SK-N-SH (cell line): ENCODE measurements at regions not wholly inside any gene's neighbourhood (a gene's known extent, or its start where the extent isn't known, plus 50 kb on each side); places are given as distances from the start of the nearest gene placed in this dataset.

Experiments
- CTCF ChIA-PET: fragments of 300-600, 350-600 bp; formaldehyde crosslinking; extraction: SDS; loops from one replicate; lab custom pipeline; 2021; lab: Yijun Ruan, JAX
- POLR2A ChIA-PET: fragments of 350-600 bp; sonication (Branson Sonifier 250); formaldehyde crosslinking; extraction: SDS; loops from one replicate; lab custom pipeline; 2020; ENCODE audit warnings: antibody characterized with exemption, inconsistent platforms; lab: Yijun Ruan, JAX
- DNase-seq: peaks from one replicate; pipeline ENCODE4 v3.0.0; 2012
- H2AFZ ChIP-seq: fragments of 200-600 bp; sonication (generic); 2 replicates; pipeline ENCODE4 v1.8.1; 2016; ENCODE audit warnings: antibody characterized with exemption, mild to moderate bottlenecking, low read depth
- H3F3A ChIP-seq: fragments of 200-600 bp; sonication (generic); replicated peaks from 2 replicates; pipeline ENCODE3; 2016; ENCODE audit warnings: antibody characterized with exemption, mild to moderate bottlenecking; ENCODE audit not compliant: insufficient read depth
- H3K27ac ChIP-seq, 2 experiments: fragments of 200-500 bp in 1 of 2; fragments of 200-600 bp in 1 of 2; sonication (Bioruptor generic) in 1 of 2; sonication (generic), shearing (Covaris generic) in 1 of 2; 2 replicates each; pipeline versions ENCODE4 v1.5.1 to v1.6.1; 2014 to 2016; ENCODE audit warnings: low read depth in 2 of 2, inconsistent platforms in 1 of 2, low read length in 1 of 2, mild to moderate bottlenecking in 1 of 2, mixed read lengths in 1 of 2
- H3K27me3 ChIP-seq: fragments of 200-600 bp; sonication (generic), shearing (Covaris generic); 2 replicates; pipeline ENCODE4 v1.6.1; 2016; ENCODE audit warnings: mixed run types; ENCODE audit not compliant: insufficient read depth
- H3K36me3 ChIP-seq, 2 experiments: fragments of 200-500 bp in 1 of 2; fragments of 200-600 bp in 1 of 2; sonication (Bioruptor generic) in 1 of 2; sonication (generic) in 1 of 2; replicated peaks in 1 of 2; 2 replicates each; pipeline versions ENCODE3 to v1.5.1; 2014 to 2016; ENCODE audit warnings: low read length in 1 of 2, mild to moderate bottlenecking in 1 of 2; ENCODE audit not compliant: insufficient read depth in 2 of 2, control insufficient read depth in 1 of 2
- H3K4me1 ChIP-seq, 2 experiments: fragments of 200-500 bp in 1 of 2; fragments of 200-600 bp in 1 of 2; sonication (Bioruptor generic) in 1 of 2; sonication (generic), shearing (Covaris generic) in 1 of 2; 2 replicates each; pipeline versions ENCODE4 v1.5.1 to v1.6.1; 2014 to 2016; ENCODE audit warnings: low read depth in 1 of 2, low read length in 1 of 2, mixed run types in 1 of 2; ENCODE audit not compliant: insufficient read depth in 2 of 2, control insufficient read depth in 1 of 2
- H3K4me2 ChIP-seq: fragments of 200-600 bp; sonication (generic), shearing (Covaris generic); 2 replicates; pipeline ENCODE4 v1.6.1; 2017; ENCODE audit warnings: mixed run types
- H3K4me3 ChIP-seq, 2 experiments: fragments of 200-500 bp in 1 of 2; fragments of 200-600 bp in 1 of 2; sonication (Bioruptor generic) in 1 of 2; sonication (generic), shearing (Covaris generic) in 1 of 2; 2 replicates each; pipeline versions ENCODE4 v1.5.1 to v1.8.1; 2014 to 2016; ENCODE audit warnings: low read depth in 2 of 2, inconsistent platforms in 1 of 2, low read length in 1 of 2, mild to moderate bottlenecking in 1 of 2, mixed read lengths in 1 of 2, moderate library complexity in 1 of 2
- H3K79me2 ChIP-seq: fragments of 200-600 bp; sonication (generic); 2 replicates; pipeline ENCODE4 v1.8.1; 2017; ENCODE audit warnings: mild to moderate bottlenecking; ENCODE audit not compliant: insufficient read depth
- H3K9ac ChIP-seq: fragments of 200-600 bp; sonication (generic); 2 replicates; pipeline ENCODE4 v1.6.1; 2017; ENCODE audit warnings: mixed run types
- H3K9me2 ChIP-seq: fragments of 200-600 bp; sonication (generic); 2 replicates; pipeline ENCODE4 v1.6.1; 2017; ENCODE audit warnings: mixed run types
- H3K9me3 ChIP-seq: fragments of 200-600 bp; sonication (generic); 2 replicates; pipeline ENCODE4 v1.6.1; 2017; ENCODE audit warnings: mixed run types, mild to moderate bottlenecking, moderate library complexity
- H4K20me1 ChIP-seq: fragments of 200-600 bp; sonication (generic); 2 replicates; pipeline ENCODE4 v1.6.1; 2017; ENCODE audit warnings: mild to moderate bottlenecking, mixed run types; ENCODE audit not compliant: insufficient read depth
- ELF1 ChIP-seq: IDR thresholded peaks from 2 replicates; pipeline ENCODE4 v1.4.0; 2012
- FOXM1 ChIP-seq: IDR thresholded peaks from 2 replicates; pipeline ENCODE4 v1.4.0; 2012; ENCODE audit warnings: low read depth, mild to moderate bottlenecking
- JUND ChIP-seq: IDR thresholded peaks from 2 replicates; pipeline ENCODE4 v1.4.0; 2012
- MEF2A ChIP-seq: IDR thresholded peaks from 2 replicates; pipeline ENCODE4 v1.4.0; 2012; ENCODE audit warnings: low read depth, borderline replicate concordance
- RAD21 ChIP-seq: IDR thresholded peaks from 2 replicates; pipeline ENCODE4 v1.6.1; 2012; ENCODE audit warnings: mild to moderate bottlenecking, low read length
- RCOR1 ChIP-seq: fragments of 150-350 bp; IDR thresholded peaks from 2 replicates; pipeline ENCODE4 v1.6.1; 2017; ENCODE audit warnings: antibody characterized with exemption, low read length
- RFX5 ChIP-seq: IDR thresholded peaks from 2 replicates; pipeline ENCODE4 v1.6.1; 2012; ENCODE audit warnings: mild to moderate bottlenecking, improper control_type of control experiment, low read length
- RXRA ChIP-seq: IDR thresholded peaks from 2 replicates; pipeline ENCODE4 v1.4.0; 2012; ENCODE audit warnings: low read depth, mild to moderate bottlenecking, borderline replicate concordance
- TAF1 ChIP-seq: IDR thresholded peaks from 2 replicates; pipeline ENCODE4 v1.6.1; 2012; ENCODE audit warnings: low read depth, mild to moderate bottlenecking, low read length, moderate library complexity, borderline replicate concordance
- TEAD4 ChIP-seq: IDR thresholded peaks from 2 replicates; pipeline ENCODE4 v1.4.0; 2012; ENCODE audit warnings: mild to moderate bottlenecking, borderline replicate concordance; ENCODE audit not compliant: insufficient read depth
- YY1 ChIP-seq: IDR thresholded peaks from 2 replicates; pipeline ENCODE4 v1.4.0; 2012; ENCODE audit warnings: low read depth, mild to moderate bottlenecking
- WGBS: methylation state at CpG from one replicate; pipeline ENCODE4 v1.1.6; 2017; ENCODE audit warnings: low lambda C conversion rate; 5-methylcytosine and 5-hydroxymethylcytosine counted together
- TF ChIP-seq, protein P1 (sequence below): IDR thresholded peaks from 2 replicates; pipeline ENCODE4 v1.6.1; 2012; ENCODE audit warnings: mild to moderate bottlenecking, low read depth, low read length, moderate library complexity
- TF ChIP-seq, protein P2 (sequence below): IDR thresholded peaks from 2 replicates; pipeline ENCODE4 v1.4.0; 2012; ENCODE audit warnings: low read depth
- TF ChIP-seq, protein P3 (sequence below): fragments of 150-350 bp; IDR thresholded peaks from 2 replicates; pipeline ENCODE4 v1.6.1; 2017; ENCODE audit warnings: antibody characterized with exemption, low read length, low read depth, borderline replicate concordance
- TF ChIP-seq, protein P4 (sequence below): fragments of 200-600 bp; sonication (generic); IDR thresholded peaks from 2 replicates; pipeline ENCODE4 v1.6.1; 2017; ENCODE audit warnings: antibody characterized with exemption, mild to moderate bottlenecking, moderate library complexity
- TF ChIP-seq, protein P5 (sequence below): IDR thresholded peaks from 2 replicates; pipeline ENCODE4 v1.4.0; 2012; ENCODE audit warnings: low read depth, borderline replicate concordance
- TF ChIP-seq, protein P6 (sequence below): fragments of 150-350 bp; IDR thresholded peaks from 2 replicates; pipeline ENCODE4 v1.6.1; 2016; ENCODE audit warnings: mild to moderate bottlenecking, low read depth, low read length

DNA sequence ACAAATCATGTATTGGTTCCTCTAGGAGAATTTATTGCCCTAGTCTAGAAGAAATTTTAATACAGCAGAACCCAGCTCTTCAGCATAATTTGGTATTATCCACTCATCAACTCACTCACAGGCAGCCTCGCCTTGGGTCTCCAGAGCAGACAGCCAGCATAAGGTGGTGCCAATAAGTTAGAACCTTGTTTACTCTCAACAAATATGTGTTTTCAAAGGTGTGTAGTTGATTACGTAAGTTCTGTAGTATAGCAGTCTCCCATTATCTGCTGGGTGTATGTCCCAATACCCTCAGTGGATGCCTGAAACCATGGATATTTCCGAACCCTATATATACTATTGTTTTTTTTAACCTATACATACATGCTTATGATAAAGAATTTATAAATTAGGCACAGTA, 522.5 kb upstream of the LRRN3 start (continued):
- TF ChIP-seq TAF1 (no peak), JUND (no peak), RCOR1 (no peak), RAD21 (no peak), FOXM1 (no peak)

DNA sequence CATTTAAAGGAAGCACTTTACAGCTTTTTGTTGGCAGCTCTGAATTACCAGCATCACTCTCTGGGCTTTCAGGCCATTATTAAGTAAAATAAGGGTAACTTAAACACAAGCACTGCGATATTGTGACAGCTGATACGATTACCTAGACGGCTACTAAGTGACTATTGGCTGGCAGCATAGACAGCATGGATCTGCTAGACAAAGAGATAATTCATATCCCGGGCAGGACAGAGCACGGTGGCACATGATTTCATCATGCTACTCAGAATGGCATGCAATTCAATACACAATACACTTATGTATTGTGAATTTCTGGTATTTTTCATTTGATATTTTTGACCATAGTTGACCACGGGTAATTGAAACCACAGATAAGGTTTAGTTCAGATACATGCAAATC, 522.0 kb upstream of the LRRN3 start:
- no peak overlapping the region for H3K27ac ChIP-seq
- no peak overlapping the region for H3K9ac ChIP-seq
- peaks cover 0 to 4% of the 10 kb centered on the region in 2 experiments; a peak in 2 of 4 replicates for H3K4me1 ChIP-seq
- no peak overlapping the region for H3K4me2 ChIP-seq
- CTCF ChIA-PET, result no interaction called here
- DNase-seq, result no peak
- no peaks in the 10 kb centered on the region for H4K20me1 ChIP-seq
- H3K9me3 ChIP-seq, result no peaks in the 10 kb centered on the region
- no peaks in the 10 kb centered on the region for H3K36me3 ChIP-seq
- 70% methylated on average over 6 of the region's 6 CpGs for WGBS
- no peaks in the 10 kb centered on the region for H3K9me2 ChIP-seq
- no peaks in the 10 kb centered on the region for H3K27me3 ChIP-seq
- H2AFZ ChIP-seq, result no peak overlapping the region
- no peak overlapping the region for H3K4me3 ChIP-seq
- H3K79me2 ChIP-seq, result no peaks in the 10 kb centered on the region
- H3F3A ChIP-seq, result no peaks in the 10 kb centered on the region
- POLR2A ChIA-PET, result no interaction called here
- no peak for TF ChIP-seq YY1
- TF ChIP-seq RFX5, result no peak
- no peak for TF ChIP-seq ELF1
- TF ChIP-seq, protein P1, sequence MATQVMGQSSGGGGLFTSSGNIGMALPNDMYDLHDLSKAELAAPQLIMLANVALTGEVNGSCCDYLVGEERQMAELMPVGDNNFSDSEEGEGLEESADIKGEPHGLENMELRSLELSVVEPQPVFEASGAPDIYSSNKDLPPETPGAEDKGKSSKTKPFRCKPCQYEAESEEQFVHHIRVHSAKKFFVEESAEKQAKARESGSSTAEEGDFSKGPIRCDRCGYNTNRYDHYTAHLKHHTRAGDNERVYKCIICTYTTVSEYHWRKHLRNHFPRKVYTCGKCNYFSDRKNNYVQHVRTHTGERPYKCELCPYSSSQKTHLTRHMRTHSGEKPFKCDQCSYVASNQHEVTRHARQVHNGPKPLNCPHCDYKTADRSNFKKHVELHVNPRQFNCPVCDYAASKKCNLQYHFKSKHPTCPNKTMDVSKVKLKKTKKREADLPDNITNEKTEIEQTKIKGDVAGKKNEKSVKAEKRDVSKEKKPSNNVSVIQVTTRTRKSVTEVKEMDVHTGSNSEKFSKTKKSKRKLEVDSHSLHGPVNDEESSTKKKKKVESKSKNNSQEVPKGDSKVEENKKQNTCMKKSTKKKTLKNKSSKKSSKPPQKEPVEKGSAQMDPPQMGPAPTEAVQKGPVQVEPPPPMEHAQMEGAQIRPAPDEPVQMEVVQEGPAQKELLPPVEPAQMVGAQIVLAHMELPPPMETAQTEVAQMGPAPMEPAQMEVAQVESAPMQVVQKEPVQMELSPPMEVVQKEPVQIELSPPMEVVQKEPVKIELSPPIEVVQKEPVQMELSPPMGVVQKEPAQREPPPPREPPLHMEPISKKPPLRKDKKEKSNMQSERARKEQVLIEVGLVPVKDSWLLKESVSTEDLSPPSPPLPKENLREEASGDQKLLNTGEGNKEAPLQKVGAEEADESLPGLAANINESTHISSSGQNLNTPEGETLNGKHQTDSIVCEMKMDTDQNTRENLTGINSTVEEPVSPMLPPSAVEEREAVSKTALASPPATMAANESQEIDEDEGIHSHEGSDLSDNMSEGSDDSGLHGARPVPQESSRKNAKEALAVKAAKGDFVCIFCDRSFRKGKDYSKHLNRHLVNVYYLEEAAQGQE, result no peak
- TF ChIP-seq, protein P2, sequence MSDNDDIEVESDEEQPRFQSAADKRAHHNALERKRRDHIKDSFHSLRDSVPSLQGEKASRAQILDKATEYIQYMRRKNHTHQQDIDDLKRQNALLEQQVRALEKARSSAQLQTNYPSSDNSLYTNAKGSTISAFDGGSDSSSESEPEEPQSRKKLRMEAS, result no peak

DNA sequence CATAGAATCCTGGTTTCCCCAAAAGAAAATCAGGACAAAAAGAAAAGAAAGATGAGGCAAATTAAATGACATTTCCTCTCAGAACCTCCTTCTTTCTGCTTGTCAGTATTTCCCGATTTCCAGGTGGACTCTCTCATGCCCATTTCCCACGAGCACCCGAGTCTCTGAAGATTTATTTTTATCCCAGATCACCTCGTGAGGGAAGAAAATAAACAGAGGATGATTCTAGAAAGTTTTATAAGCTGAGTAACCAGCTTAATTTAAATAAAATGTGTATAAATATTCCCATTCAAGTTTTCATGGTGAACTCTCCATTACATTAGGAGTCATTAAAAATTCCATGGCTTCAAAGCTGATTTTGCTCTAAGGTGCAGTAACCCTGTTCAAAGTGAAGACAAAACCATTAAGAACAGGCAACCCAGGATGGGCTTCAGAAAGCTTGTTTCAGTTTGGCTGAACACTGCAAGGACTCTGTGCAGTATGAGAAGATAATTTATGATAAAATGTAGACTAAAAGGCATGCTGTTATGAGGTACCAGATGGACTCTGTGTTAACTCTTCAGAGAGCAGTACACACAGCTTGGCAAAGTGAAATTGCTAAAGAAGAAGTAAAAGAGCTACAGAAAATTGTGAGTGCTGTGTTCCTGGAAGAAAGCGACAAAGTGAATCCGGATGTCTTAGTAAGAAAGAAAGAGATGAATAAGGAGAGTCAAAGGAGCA, 521.3 kb upstream of the LRRN3 start:
- Histone ChIP-seq H3K36me3 (no peaks in the 10 kb centered on the region), H3K4me2 (no peak overlapping the region), H3K27ac (no peak overlapping the region; a peak in 1 of 4 replicates), H4K20me1 (no peaks in the 10 kb centered on the region), H3K4me3 (no peak overlapping the region), H2AFZ (peak overlapping the region; percentile 4; the same call in 1 of the 2 replicates), H3K9me3 (no peaks in the 10 kb centered on the region), H3K27me3 (no peaks in the 10 kb centered on the region), H3K9me2 (no peaks in the 10 kb centered on the region), H3F3A (no peaks in the 10 kb centered on the region), H3K4me1 (peaks cover 0 to 9% of the 10 kb centered on the region in 2 experiments; a peak in 3 of 4 replicates), H3K79me2 (no peaks in the 10 kb centered on the region), H3K9ac (no peak overlapping the region)
- ChIA-PET POLR2A (no interaction called here), CTCF (interaction anchor here (1.3 kb wide), 1 partner anchor 16 kb away, joined by 3 read pairs; no protein-coding TSS in a partner anchor)
- WGBS, result 65% methylated on average over 6 of the region's 6 CpGs
- DNase-seq, result no peak
- TF ChIP-seq, protein P3, sequence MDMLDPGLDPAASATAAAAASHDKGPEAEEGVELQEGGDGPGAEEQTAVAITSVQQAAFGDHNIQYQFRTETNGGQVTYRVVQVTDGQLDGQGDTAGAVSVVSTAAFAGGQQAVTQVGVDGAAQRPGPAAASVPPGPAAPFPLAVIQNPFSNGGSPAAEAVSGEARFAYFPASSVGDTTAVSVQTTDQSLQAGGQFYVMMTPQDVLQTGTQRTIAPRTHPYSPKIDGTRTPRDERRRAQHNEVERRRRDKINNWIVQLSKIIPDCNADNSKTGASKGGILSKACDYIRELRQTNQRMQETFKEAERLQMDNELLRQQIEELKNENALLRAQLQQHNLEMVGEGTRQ, result no peak
- TF ChIP-seq RCOR1 (no peak), MEF2A (no peak), RXRA (no peak), TEAD4 (no peak), RAD21 (no peak), TAF1 (no peak)
- TF ChIP-seq, protein P4, sequence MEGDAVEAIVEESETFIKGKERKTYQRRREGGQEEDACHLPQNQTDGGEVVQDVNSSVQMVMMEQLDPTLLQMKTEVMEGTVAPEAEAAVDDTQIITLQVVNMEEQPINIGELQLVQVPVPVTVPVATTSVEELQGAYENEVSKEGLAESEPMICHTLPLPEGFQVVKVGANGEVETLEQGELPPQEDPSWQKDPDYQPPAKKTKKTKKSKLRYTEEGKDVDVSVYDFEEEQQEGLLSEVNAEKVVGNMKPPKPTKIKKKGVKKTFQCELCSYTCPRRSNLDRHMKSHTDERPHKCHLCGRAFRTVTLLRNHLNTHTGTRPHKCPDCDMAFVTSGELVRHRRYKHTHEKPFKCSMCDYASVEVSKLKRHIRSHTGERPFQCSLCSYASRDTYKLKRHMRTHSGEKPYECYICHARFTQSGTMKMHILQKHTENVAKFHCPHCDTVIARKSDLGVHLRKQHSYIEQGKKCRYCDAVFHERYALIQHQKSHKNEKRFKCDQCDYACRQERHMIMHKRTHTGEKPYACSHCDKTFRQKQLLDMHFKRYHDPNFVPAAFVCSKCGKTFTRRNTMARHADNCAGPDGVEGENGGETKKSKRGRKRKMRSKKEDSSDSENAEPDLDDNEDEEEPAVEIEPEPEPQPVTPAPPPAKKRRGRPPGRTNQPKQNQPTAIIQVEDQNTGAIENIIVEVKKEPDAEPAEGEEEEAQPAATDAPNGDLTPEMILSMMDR, result no peak
- TF ChIP-seq, protein P5, sequence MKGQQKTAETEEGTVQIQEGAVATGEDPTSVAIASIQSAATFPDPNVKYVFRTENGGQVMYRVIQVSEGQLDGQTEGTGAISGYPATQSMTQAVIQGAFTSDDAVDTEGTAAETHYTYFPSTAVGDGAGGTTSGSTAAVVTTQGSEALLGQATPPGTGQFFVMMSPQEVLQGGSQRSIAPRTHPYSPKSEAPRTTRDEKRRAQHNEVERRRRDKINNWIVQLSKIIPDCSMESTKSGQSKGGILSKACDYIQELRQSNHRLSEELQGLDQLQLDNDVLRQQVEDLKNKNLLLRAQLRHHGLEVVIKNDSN, result no peak
- TF ChIP-seq, protein P6, sequence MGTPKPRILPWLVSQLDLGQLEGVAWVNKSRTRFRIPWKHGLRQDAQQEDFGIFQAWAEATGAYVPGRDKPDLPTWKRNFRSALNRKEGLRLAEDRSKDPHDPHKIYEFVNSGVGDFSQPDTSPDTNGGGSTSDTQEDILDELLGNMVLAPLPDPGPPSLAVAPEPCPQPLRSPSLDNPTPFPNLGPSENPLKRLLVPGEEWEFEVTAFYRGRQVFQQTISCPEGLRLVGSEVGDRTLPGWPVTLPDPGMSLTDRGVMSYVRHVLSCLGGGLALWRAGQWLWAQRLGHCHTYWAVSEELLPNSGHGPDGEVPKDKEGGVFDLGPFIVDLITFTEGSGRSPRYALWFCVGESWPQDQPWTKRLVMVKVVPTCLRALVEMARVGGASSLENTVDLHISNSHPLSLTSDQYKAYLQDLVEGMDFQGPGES, result no peak
